Heart left ventricle (tissue), 16 donors: ENCODE measurements at regions not wholly inside any gene's neighbourhood (a gene's known extent, or its start where the extent isn't known, plus 50 kb on each side); places are given as distances from the start of the nearest gene placed in this dataset.

ENCODE experiments used
- ATAC-seq, 4 donors: fragments of 200-7000 bp; cut with Tn5 transposase; one replicate each; pipeline ENCODE4 v1.9.1; 2020 to 2022; ENCODE audit warnings: moderate library complexity in 4 of 4, mild to moderate bottlenecking in 3 of 4, moderate number of reproducible peaks in 1 of 4
- DNase-seq, 5 donors: peaks; one replicate each; pipeline ENCODE4 v3.0.0-alpha.2; 2020
- H3K27ac ChIP-seq, 12 donors: fragments of 200-600 bp; sonication (generic) in 4 of 12; one replicate each; pipeline versions ENCODE4 v1.5.0 to v1.8.0; 2016 to 2022; ENCODE audit warnings: mild to moderate bottlenecking in 2 of 12
- H3K27me3 ChIP-seq, 9 donors: fragments of 200-600 bp; sonication (generic) in 2 of 9; one replicate each; pipeline versions ENCODE4 v1.5.1 to v1.8.0; 2016 to 2022; ENCODE audit warnings: mild to moderate bottlenecking in 3 of 9
- H3K36me3 ChIP-seq, 9 donors: fragments of 200-600 bp; sonication (generic) in 2 of 9; one replicate each; pipeline versions ENCODE4 v1.5.0 to v1.8.0; 2018 to 2022; ENCODE audit warnings: mild to moderate bottlenecking in 2 of 9
- H3K4me1 ChIP-seq, 12 donors: fragments of 200-600 bp; sonication (generic) in 4 of 12; one replicate each; pipeline versions ENCODE4 v1.5.0 to v1.8.0; 2016 to 2022; ENCODE audit warnings: mild to moderate bottlenecking in 3 of 12
- H3K4me3 ChIP-seq, 12 donors: fragments of 200-600 bp; sonication (generic) in 4 of 12; one replicate each; pipeline versions ENCODE4 v1.5.0 to v1.8.0; 2017 to 2022; ENCODE audit warnings: mild to moderate bottlenecking in 9 of 12, moderate library complexity in 4 of 12
- H3K9me3 ChIP-seq, 12 donors: fragments of 200-600 bp; sonication (generic) in 4 of 12; one replicate each; pipeline versions ENCODE4 v1.5.0 to v1.8.0; 2016 to 2022; ENCODE audit warnings: mild to moderate bottlenecking in 1 of 12
- POLR2A ChIP-seq, 2 donors: fragments of 450-650 bp; IDR thresholded peaks; one replicate each; pipeline ENCODE4 v1.6.1; 2017; ENCODE audit warnings: antibody characterized with exemption in 2 of 2, mild to moderate bottlenecking in 2 of 2, moderate library complexity in 2 of 2
- WGBS, 4 donors: extraction: QIAGEN DNeasy Blood & Tissue Kit in 2 of 4; methylation state at CpG; one replicate each; pipeline versions ENCODE4 v1.1.5 to v1.1.7; 2013 to 2018; 5-methylcytosine and 5-hydroxymethylcytosine counted together
- intact Hi-C, 10 donors: fragments of 100-400 bp; cut with DNase I; formaldehyde crosslinking; loops; one replicate each; pipeline versions ENCODE4 v1.11.1 to v1.14.2; 2022
- TF ChIP-seq, protein P1 (sequence below), 12 donors: fragments of 200-600 bp; sonication (generic) in 4 of 12; IDR thresholded peaks; one replicate each; pipeline versions ENCODE4 v1.5.0 to v1.8.0; 2018 to 2022; ENCODE audit warnings: antibody characterized with exemption in 12 of 12, mild to moderate bottlenecking in 5 of 12
- donor health status: ischemic (EF 13 %, LVEDD 7.1; RV severe dilation, severe dysfunction).
- donor health status: healthy with polysubstance abuse.
- donor health status: DM: no; HTN: yes; CAD: no.
- donor health status: DM: no; HTN: no; CAD: no.
- donor health status: ischemic (EF 25% LVEDD 6.9; RV normal size, moderate dysfunction).
- donor health status: ischemic (EF 25% LVEDD 5.7; RV mildly dilated, moderate dysfunction).
- donor health status: healthy.
- donor health status: DM: yes; HTN: yes; CAD: no.
- donor health status: ischemic (EF 35%, LVEDD 5.7; RV mildly dilated, moderate dysfunction).
- donor health status: nonischemic (EF 11% LVEDD 7.7; RV severe dilation, severe dysfunction).
- donor health status: DM: yes; HTN: yes; CAD: no.
- donor health status: PGD.
- donor health status: ischemic (EF 29% LVEDD 5.4; RV normal size, mild dysfunction).
- donor health status: nonischemic (EF 23%, LVEDD 6.1; RV moderate dilation, normal function).

GRCh38 chr3:117762621-117763037 is 1053.0 kb downstream of the TUSC7 start:
- WGBS, 4 donors, result 28 to 48% (median 37%) methylated on average over 3 of the region's 3 CpGs
- ATAC-seq (no peak), DNase-seq (no peak)
- no peak overlapping the region for H3K4me3 ChIP-seq
- TF ChIP-seq POLR2A (IDR thresholded peaks at IDR 0.05), result no peak
- TF ChIP-seq, protein P1, sequence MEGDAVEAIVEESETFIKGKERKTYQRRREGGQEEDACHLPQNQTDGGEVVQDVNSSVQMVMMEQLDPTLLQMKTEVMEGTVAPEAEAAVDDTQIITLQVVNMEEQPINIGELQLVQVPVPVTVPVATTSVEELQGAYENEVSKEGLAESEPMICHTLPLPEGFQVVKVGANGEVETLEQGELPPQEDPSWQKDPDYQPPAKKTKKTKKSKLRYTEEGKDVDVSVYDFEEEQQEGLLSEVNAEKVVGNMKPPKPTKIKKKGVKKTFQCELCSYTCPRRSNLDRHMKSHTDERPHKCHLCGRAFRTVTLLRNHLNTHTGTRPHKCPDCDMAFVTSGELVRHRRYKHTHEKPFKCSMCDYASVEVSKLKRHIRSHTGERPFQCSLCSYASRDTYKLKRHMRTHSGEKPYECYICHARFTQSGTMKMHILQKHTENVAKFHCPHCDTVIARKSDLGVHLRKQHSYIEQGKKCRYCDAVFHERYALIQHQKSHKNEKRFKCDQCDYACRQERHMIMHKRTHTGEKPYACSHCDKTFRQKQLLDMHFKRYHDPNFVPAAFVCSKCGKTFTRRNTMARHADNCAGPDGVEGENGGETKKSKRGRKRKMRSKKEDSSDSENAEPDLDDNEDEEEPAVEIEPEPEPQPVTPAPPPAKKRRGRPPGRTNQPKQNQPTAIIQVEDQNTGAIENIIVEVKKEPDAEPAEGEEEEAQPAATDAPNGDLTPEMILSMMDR (IDR thresholded peaks at IDR 0.05), result no peak
- no peaks in the 10 kb centered on the region for H3K4me1 ChIP-seq
- H3K27me3 ChIP-seq, result peaks cover 0 to 5% (median 0%) of the 10 kb centered on the region in 9 donors
- no peaks in the 10 kb centered on the region for H3K9me3 ChIP-seq
- H3K36me3 ChIP-seq, result no peaks in the 10 kb centered on the region
- intact Hi-C loops, result no loop called here
- H3K27ac ChIP-seq, result no peak overlapping the region

DNA sequence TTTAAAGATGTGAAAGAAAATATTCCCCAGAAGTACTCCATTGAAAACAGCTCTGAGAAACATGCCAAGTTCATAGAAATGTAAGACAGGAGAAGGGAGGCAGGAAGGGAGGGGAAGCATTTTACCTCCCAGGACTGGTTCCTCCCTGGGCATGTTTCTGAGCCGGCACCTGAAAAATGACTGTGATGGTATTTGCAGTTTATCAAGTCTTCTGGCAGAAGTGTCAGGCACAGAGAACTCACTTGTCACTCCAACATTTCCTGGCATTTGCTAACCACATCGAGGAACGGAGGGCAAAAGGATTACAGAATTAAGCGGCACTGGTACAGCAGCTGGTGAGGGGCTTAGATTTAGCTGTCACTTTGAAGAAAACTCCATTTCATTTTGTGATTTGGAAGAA is 1054.0 kb downstream of the TUSC7 start:
- no peak overlapping the region for H3K27ac ChIP-seq
- H3K9me3 ChIP-seq, result no peaks in the 10 kb centered on the region
- H3K4me1 ChIP-seq, result no peaks in the 10 kb centered on the region
- intact Hi-C loops, result no loop called here
- no peaks in the 10 kb centered on the region for H3K36me3 ChIP-seq
- TF ChIP-seq, protein P1 (IDR thresholded peaks at IDR 0.05), result no peak
- TF ChIP-seq POLR2A (IDR thresholded peaks at IDR 0.05), result no peak
- peaks cover 0 to 5% (median 0%) of the 10 kb centered on the region in 9 donors for H3K27me3 ChIP-seq
- H3K4me3 ChIP-seq, result no peak overlapping the region
- ATAC-seq (no peak), DNase-seq (no peak)
- 34 to 36% (median 35%) methylated on average over 4 of the region's 4 CpGs for WGBS, 4 donors

DNA sequence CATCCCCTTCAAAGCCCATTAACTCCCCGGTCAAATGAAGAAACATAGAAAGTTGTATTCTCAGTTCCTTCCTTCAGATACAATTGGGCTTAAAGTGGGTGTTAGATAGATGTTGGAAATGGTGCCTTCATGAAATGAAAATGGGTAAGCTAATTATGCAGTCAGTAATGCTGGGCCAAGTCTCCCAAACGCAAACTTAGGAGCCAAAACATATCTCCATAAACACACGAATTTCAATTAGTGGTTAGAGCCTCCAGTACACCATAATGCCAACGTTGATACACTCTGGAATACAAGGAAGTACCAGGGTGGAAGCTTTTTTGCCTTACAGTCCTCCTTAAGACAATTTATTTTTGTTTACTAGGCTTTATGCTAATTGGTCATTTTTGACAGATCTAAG is 1059.0 kb downstream of the TUSC7 start:
- Histone ChIP-seq H3K9me3 (no peaks in the 10 kb centered on the region), H3K4me1 (no peaks in the 10 kb centered on the region), H3K27me3 (peaks cover 0 to 5% (median 0%) of the 10 kb centered on the region in 9 donors), H3K36me3 (no peaks in the 10 kb centered on the region), H3K27ac (no peak overlapping the region), H3K4me3 (no peak overlapping the region)
- ATAC-seq, result no peak
- 62 to 75% (median 69%) methylated on average over 4 of the region's 4 CpGs for WGBS, 4 donors
- intact Hi-C loops, result no loop called here
- TF ChIP-seq POLR2A (IDR thresholded peaks at IDR 0.05), result no peak
- TF ChIP-seq, protein P1 (IDR thresholded peaks at IDR 0.05), result no peak
- no peak for DNase-seq

GRCh38 chr3:117774130-117774529 is 1064.6 kb downstream of the TUSC7 start:
- H3K27ac ChIP-seq, result no peak overlapping the region
- intact Hi-C loops, result no loop called here
- no peaks in the 10 kb centered on the region for H3K4me1 ChIP-seq
- H3K27me3 ChIP-seq, result peaks cover 0 to 3% (median 0%) of the 10 kb centered on the region in 9 donors
- H3K36me3 ChIP-seq, result no peaks in the 10 kb centered on the region
- ATAC-seq (no peak), DNase-seq (no peak)
- no peak overlapping the region for H3K4me3 ChIP-seq
- TF ChIP-seq POLR2A (IDR thresholded peaks at IDR 0.05), result no peak
- TF ChIP-seq, protein P1 (IDR thresholded peaks at IDR 0.05), result no peak
- peaks cover 0 to 6% (median 0%) of the 10 kb centered on the region in 12 donors for H3K9me3 ChIP-seq
